Stomach (tissue), 8 donors: ENCODE measurements at regions not wholly inside any gene's neighbourhood (a gene's known extent, or its start where the extent isn't known, plus 50 kb on each side); places are given as distances from the start of the nearest gene placed in this dataset.
"Not testable (repeated sequence)": the region's sequence is repeated elsewhere in the genome, so short reads cannot be mapped to it uniquely, and the experiment has no call there.

Source experiments
- DNase-seq, 2 donors: peaks; one replicate each; pipeline versions ENCODE4 v3.0.0 to v3.0.0-alpha.2; 2013 to 2019
- H3K27ac ChIP-seq, 5 donors: fragments of 200-600 bp in 4 of 5; sonication (generic) in 4 of 5; one replicate each; pipeline ENCODE4 v1.5.1; 2013 to 2019; ENCODE audit warnings: mild to moderate bottlenecking in 1 of 5, moderate library complexity in 1 of 5
- H3K27me3 ChIP-seq, 3 donors: fragments of 200-600 bp; sonication (generic); one replicate each; pipeline ENCODE4 v1.5.1; 2017 to 2019; ENCODE audit warnings: mixed run types in 1 of 3
- H3K36me3 ChIP-seq, 4 donors: fragments of 200-600 bp; sonication (generic); 1 replicate in 3 of 4; 2 replicates in 1 of 4; pipeline ENCODE4 v1.5.1; 2016 to 2019
- H3K4me1 ChIP-seq, 4 donors: fragments of 200-600 bp; sonication (generic); one replicate each; pipeline ENCODE4 v1.5.1; 2016 to 2019
- H3K4me3 ChIP-seq, 4 donors: fragments of 200-600 bp; sonication (generic) in 3 of 4; one replicate each; pipeline ENCODE4 v1.5.1; 2016 to 2019; ENCODE audit warnings: mild to moderate bottlenecking in 1 of 4
- H3K9me3 ChIP-seq, 4 donors: fragments of 200-600 bp; sonication (generic); one replicate each; pipeline ENCODE4 v1.5.1; 2016 to 2019
- CTCF ChIP-seq, 7 experiments: fragments of 450-650 bp in 4 of 7; fragments of 200-600 bp in 3 of 7; sonication (generic) in 3 of 7; IDR thresholded peaks; one replicate each; pipeline ENCODE4 v1.5.1; 2016 to 2019; ENCODE audit warnings: antibody characterized with exemption in 7 of 7, control low read depth in 2 of 7, mild to moderate bottlenecking in 1 of 7
- EP300 ChIP-seq: sonication (generic); formaldehyde crosslinking; IDR thresholded peaks from one replicate; pipeline ENCODE4 v1.6.1; 2017; ENCODE audit warnings: antibody characterized with exemption
- POLR2A ChIP-seq, 4 donors: fragments of 450-650 bp; IDR thresholded peaks; one replicate each; pipeline ENCODE4 v1.6.1; 2016; ENCODE audit warnings: antibody characterized with exemption in 4 of 4, control low read depth in 2 of 4, mild to moderate bottlenecking in 1 of 4, moderate library complexity in 1 of 4
- POLR2AphosphoS5 ChIP-seq, 3 donors: sonication (generic); formaldehyde crosslinking; IDR thresholded peaks; one replicate each; pipeline ENCODE4 v1.6.1; 2016; ENCODE audit warnings: antibody characterized with exemption in 3 of 3
- WGBS, 5 donors: extraction: QIAGEN DNeasy Blood & Tissue Kit in 3 of 5; methylation state at CpG; one replicate each; pipeline versions ENCODE4 v1.1.5 to v1.1.7; 2013 to 2018; 5-methylcytosine and 5-hydroxymethylcytosine counted together
- intact Hi-C: fragments of 100-400 bp; cut with DNase I; formaldehyde crosslinking; loops from one replicate; pipeline ENCODE4 v1.15.1; 2023; ENCODE audit warnings: low total_unique reads
- donor health status: healthy with polysubstance abuse.
- donor health status: Bipolar disorder and iron deficiency.
- donor health status: healthy.

- WGBS, 5 donors: 71 to 82% (median 73%) methylated on average over 5 of the region's 5 CpGs
- H3K27me3 ChIP-seq: no peaks in the 10 kb centered on the region
- no peaks in the 10 kb centered on the region for H3K4me1 ChIP-seq
- no peak overlapping the region for H3K4me3 ChIP-seq
- TF ChIP-seq CTCF (IDR thresholded peaks at IDR 0.05): peak in 4 of 7 experiments; percentile 17 to 25 (median 19)
- TF ChIP-seq EP300: no peak
- TF ChIP-seq POLR2A (IDR thresholded peaks at IDR 0.05): no peak
- peak in 1 of 2 donors; percentile 18 for DNase-seq
- intact Hi-C loops: no loop called here
- H3K27ac ChIP-seq: no peak overlapping the region
- no peaks in the 10 kb centered on the region for H3K9me3 ChIP-seq
- H3K36me3 ChIP-seq: no peaks in the 10 kb centered on the region
Measured at GRCh38 chr12:54723379-54724256, 75.5 kb upstream of the DCD start.

- Histone ChIP-seq H3K27ac (no peak overlapping the region), H3K9me3 (no peaks in the 10 kb centered on the region), H3K27me3 (peaks cover 0 to 4% (median 0%) of the 10 kb centered on the region in 3 donors), H3K4me1 (no peaks in the 10 kb centered on the region), H3K4me3 (no peak overlapping the region), H3K36me3 (no peaks in the 10 kb centered on the region)
- no peak for TF ChIP-seq POLR2A (IDR thresholded peaks at IDR 0.05)
- no peak for TF ChIP-seq EP300
- TF ChIP-seq CTCF (IDR thresholded peaks at IDR 0.05): no peak
- no peak for TF ChIP-seq POLR2AphosphoS5 (IDR thresholded peaks at IDR 0.05)
- intact Hi-C loops: no loop called here
- DNase-seq: no peak
- WGBS, 5 donors: 46 to 72% (median 66%) methylated on average over 3 of the region's 3 CpGs
Measured at GRCh38 chr12:54721312-54721711, 73.1 kb upstream of the DCD start.

GRCh38 chr12:54719691-54720090 is 71.5 kb upstream of the DCD start:
- Histone ChIP-seq H3K9me3 (no peaks in the 10 kb centered on the region), H3K4me1 (no peaks in the 10 kb centered on the region), H3K36me3 (no peaks in the 10 kb centered on the region), H3K27me3 (peaks cover 0 to 6% (median 0%) of the 10 kb centered on the region in 3 donors), H3K27ac (no peak overlapping the region), H3K4me3 (no peak overlapping the region)
- intact Hi-C loops: no loop called here
- DNase-seq: no peak
- 58 to 69% (median 68%) methylated on average over 5 of the region's 5 CpGs for WGBS, 5 donors
- TF ChIP-seq POLR2AphosphoS5 (IDR thresholded peaks at IDR 0.05) (no peak), CTCF (IDR thresholded peaks at IDR 0.05) (no peak), POLR2A (IDR thresholded peaks at IDR 0.05) (no peak), EP300 (no peak)

- Histone ChIP-seq H3K27me3 (peaks cover 0 to 6% (median 0%) of the 10 kb centered on the region in 3 donors), H3K9me3 (no peaks in the 10 kb centered on the region), H3K4me1 (no peaks in the 10 kb centered on the region), H3K27ac (no peak overlapping the region), H3K4me3 (no peak overlapping the region), H3K36me3 (no peaks in the 10 kb centered on the region)
- intact Hi-C loops: no loop called here
- WGBS, 5 donors: 55 to 63% (median 61%) methylated on average over 2 of the region's 2 CpGs
- DNase-seq: no peak
- TF ChIP-seq EP300 (no peak), POLR2AphosphoS5 (IDR thresholded peaks at IDR 0.05) (no peak), CTCF (IDR thresholded peaks at IDR 0.05) (no peak), POLR2A (IDR thresholded peaks at IDR 0.05) (no peak)
Measured at GRCh38 chr12:54716261-54716660, 68.1 kb upstream of the DCD start.

DNA sequence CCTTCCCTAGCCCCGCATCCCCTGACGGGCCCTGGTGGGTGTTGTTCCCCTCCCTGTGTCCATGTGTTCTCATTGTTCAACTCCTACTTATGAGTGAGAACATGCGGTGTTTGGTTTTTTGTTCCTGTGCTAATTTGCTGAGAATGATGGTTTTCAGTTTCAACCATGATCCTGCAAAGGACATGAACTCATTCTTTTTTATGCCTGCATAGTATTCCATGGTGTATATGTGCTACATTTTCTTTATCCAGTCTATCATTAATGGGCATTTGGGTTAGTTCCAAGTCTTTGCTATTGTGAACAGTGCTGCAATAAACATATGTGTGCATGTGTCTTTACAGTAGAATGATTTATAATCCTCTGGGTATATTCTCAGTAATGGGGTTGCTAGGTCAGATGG is 65.7 kb upstream of the DCD start:
- intact Hi-C loops, H3K4me3 ChIP-seq, H3K9me3 ChIP-seq, H3K36me3 ChIP-seq, H3K27me3 ChIP-seq, DNase-seq, H3K4me1 ChIP-seq, H3K27ac ChIP-seq: not testable (repeated sequence)
- 35 to 74% (median 65%) methylated on average over 2 to 3 of the region's 3 CpGs for WGBS, 5 donors
